Astrocyte (in vitro differentiated cells and primary cell): ENCODE measurements at regions not wholly inside any gene's neighbourhood (a gene's known extent, or its start where the extent isn't known, plus 50 kb on each side); places are given as distances from the start of the nearest gene placed in this dataset.

Experiments used
- DNase-seq: peaks from one replicate; pipeline ENCODE4 v3.0.0-alpha.2; 2010; ENCODE audit warnings: low read depth
- FAIRE-seq: peaks from 2 replicates; lab custom pipeline; 2011; peaks lifted over from hg19 to GRCh38; lab: Jason Lieb, UNC
- H2AFZ ChIP-seq: 2 replicates; pipeline ENCODE4 v1.6.0; 2012; ENCODE audit warnings: low read depth, low read length, inconsistent platforms
- H3K27ac ChIP-seq: 2 replicates; pipeline ENCODE4 v1.5.1; 2011; ENCODE audit warnings: low read depth, low read length, inconsistent platforms
- H3K27me3 ChIP-seq: 2 replicates; pipeline ENCODE4 v1.6.0; 2011; ENCODE audit warnings: low read length, inconsistent platforms; ENCODE audit not compliant: insufficient read depth
- H3K36me3 ChIP-seq: 2 replicates; pipeline ENCODE4 v1.5.1; 2011; ENCODE audit warnings: low read length, inconsistent platforms; ENCODE audit not compliant: insufficient read depth
- H3K4me1 ChIP-seq: 2 replicates; pipeline ENCODE4 v1.5.1; 2011; ENCODE audit warnings: low read length, inconsistent platforms; ENCODE audit not compliant: insufficient read depth
- H3K4me2 ChIP-seq: 2 replicates; pipeline ENCODE4 v1.6.0; 2012; ENCODE audit warnings: low read length, inconsistent platforms
- H3K4me3 ChIP-seq: 2 replicates; pipeline ENCODE4 v1.5.1; 2011; ENCODE audit warnings: low read depth, mild to moderate bottlenecking, low read length, inconsistent platforms; ENCODE audit not compliant: insufficient read depth
- H3K79me2 ChIP-seq: 2 replicates; pipeline ENCODE4 v1.6.0; 2012; ENCODE audit warnings: mild to moderate bottlenecking, low read length, inconsistent platforms; ENCODE audit not compliant: insufficient read depth
- H3K9ac ChIP-seq: 2 replicates; pipeline ENCODE4 v1.6.0; 2012; ENCODE audit warnings: mild to moderate bottlenecking, low read length, inconsistent platforms
- H3K9me3 ChIP-seq: 2 replicates; pipeline ENCODE4 v1.5.1; 2012; ENCODE audit warnings: low read depth, mild to moderate bottlenecking, low read length, inconsistent platforms; ENCODE audit not compliant: insufficient read depth
- H4K20me1 ChIP-seq: 2 replicates; pipeline ENCODE4 v1.6.0; 2012; ENCODE audit warnings: low read length, inconsistent platforms; ENCODE audit not compliant: insufficient read depth
- H3K27ac Mint-ChIP-seq: one replicate; pipeline ENCODE4 v1.8.0; 2021; ENCODE audit warnings: mild to moderate bottlenecking, mixed read lengths; ENCODE audit not compliant: unreplicated experiment
- H3K27me3 Mint-ChIP-seq: one replicate; pipeline ENCODE4 v1.8.0; 2021; ENCODE audit warnings: low read depth, mixed read lengths; ENCODE audit not compliant: unreplicated experiment
- H3K36me3 Mint-ChIP-seq: one replicate; pipeline ENCODE4 v1.8.0; 2021; ENCODE audit warnings: low read depth, mixed read lengths; ENCODE audit not compliant: unreplicated experiment
- H3K4me1 Mint-ChIP-seq: one replicate; pipeline ENCODE4 v1.8.0; 2021; ENCODE audit warnings: low read depth, mixed read lengths; ENCODE audit not compliant: unreplicated experiment
- H3K4me3 Mint-ChIP-seq: one replicate; pipeline ENCODE4 v1.8.0; 2021; ENCODE audit warnings: mild to moderate bottlenecking, moderate library complexity, mixed read lengths; ENCODE audit not compliant: unreplicated experiment
- H3K9me3 Mint-ChIP-seq: one replicate; pipeline ENCODE4 v1.8.0; 2021; ENCODE audit warnings: mild to moderate bottlenecking, mixed read lengths; ENCODE audit not compliant: unreplicated experiment
- CTCF ChIP-seq: IDR thresholded peaks from 2 replicates; pipeline ENCODE4 v1.5.1; 2011; ENCODE audit warnings: low read depth, mild to moderate bottlenecking, inconsistent platforms, low read length, moderate library complexity; ENCODE audit not compliant: insufficient read depth
- EZH2 ChIP-seq: IDR thresholded peaks from 2 replicates; pipeline ENCODE4 v1.6.1; 2012; ENCODE audit warnings: mild to moderate bottlenecking, low read length, inconsistent platforms; ENCODE audit not compliant: insufficient read depth

DNA sequence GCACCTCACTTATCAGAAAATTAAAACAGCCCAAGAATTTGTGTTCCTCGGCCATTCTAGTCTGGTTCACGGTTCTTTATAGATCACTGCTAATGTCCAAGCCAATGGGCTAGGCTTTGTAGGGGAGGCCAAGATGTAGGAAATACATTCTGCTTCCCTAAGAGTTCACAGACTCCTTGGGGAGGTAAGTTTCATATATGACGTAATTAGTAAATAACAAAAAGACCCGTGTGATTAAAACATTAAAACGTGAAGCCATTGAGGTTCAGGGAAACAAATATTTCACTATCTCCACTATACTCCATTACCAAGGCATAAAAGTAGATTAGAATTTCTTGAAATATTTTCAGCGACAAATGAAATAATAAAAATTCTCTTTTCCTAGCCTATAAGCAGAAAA lies 272.5 kb upstream of the KLHL29 start:
- no peaks in the 10 kb centered on the region for H3K36me3 ChIP-seq

DNA sequence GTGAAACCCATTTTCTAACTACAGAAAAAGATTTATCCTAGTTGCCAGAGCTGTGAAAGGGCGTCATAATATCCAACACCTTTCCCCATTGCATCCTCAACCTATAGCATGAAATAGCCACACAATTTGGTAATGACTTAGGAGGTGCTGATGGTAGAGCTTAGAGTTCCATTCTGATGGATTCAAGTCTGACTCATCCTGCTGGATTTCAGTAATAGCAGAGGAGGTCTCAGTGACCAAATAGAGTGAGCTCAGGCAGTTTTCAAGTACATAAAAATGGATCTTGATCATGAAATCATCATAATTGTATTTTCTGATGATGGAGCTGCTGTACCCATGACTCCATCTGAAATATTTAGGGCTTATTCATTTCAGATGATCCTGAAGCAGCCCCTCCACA lies 270.7 kb upstream of the KLHL29 start:
- Mint-ChIP-seq H3K4me3 (no peak overlapping the region), H3K4me1 (peaks cover 3% of the 10 kb centered on the region), H3K27ac (no peak overlapping the region), H3K36me3 (no peaks in the 10 kb centered on the region), H3K27me3 (peaks cover 8% of the 10 kb centered on the region), H3K9me3 (peaks cover under 1% of the 10 kb centered on the region)
- TF ChIP-seq EZH2 (no peak), CTCF (no peak)
- DNase-seq (no peak), FAIRE-seq (no peak)
- Histone ChIP-seq H3K9me3 (peaks cover 5% of the 10 kb centered on the region), H3K79me2 (no peaks in the 10 kb centered on the region), H3K27me3 (no peaks in the 10 kb centered on the region), H3K9ac (no peak overlapping the region), H3K36me3 (no peaks in the 10 kb centered on the region), H3K4me1 (no peaks in the 10 kb centered on the region), H3K4me3 (no peak overlapping the region), H2AFZ (no peak overlapping the region), H4K20me1 (no peaks in the 10 kb centered on the region), H3K27ac (no peak overlapping the region), H3K4me2 (no peak overlapping the region)

More for the DNA sequence above, 272.5 kb upstream of the KLHL29 start:
- H4K20me1 ChIP-seq = no peaks in the 10 kb centered on the region
- H3K79me2 ChIP-seq = no peaks in the 10 kb centered on the region
- peaks cover 3% of the 10 kb centered on the region for H3K4me1 Mint-ChIP-seq
- H3K4me3 Mint-ChIP-seq = no peak overlapping the region
- peaks cover 2% of the 10 kb centered on the region for H3K9me3 ChIP-seq
- no peak overlapping the region for H3K4me2 ChIP-seq
- H3K9me3 Mint-ChIP-seq = no peaks in the 10 kb centered on the region
- TF ChIP-seq CTCF (no peak), EZH2 (no peak)
- H3K27ac Mint-ChIP-seq = no peak overlapping the region
- peaks cover 3% of the 10 kb centered on the region for H3K27me3 Mint-ChIP-seq
- DNase-seq = no peak
- H2AFZ ChIP-seq = no peak overlapping the region
- no peaks in the 10 kb centered on the region for H3K27me3 ChIP-seq
- no peak overlapping the region for H3K9ac ChIP-seq
- H3K4me1 ChIP-seq = no peaks in the 10 kb centered on the region
- H3K36me3 Mint-ChIP-seq = no peaks in the 10 kb centered on the region
- H3K27ac ChIP-seq = no peak overlapping the region
- no peak overlapping the region for H3K4me3 ChIP-seq
- FAIRE-seq = no peak

GRCh38 chr2:23118313-23118712 lies 266.7 kb upstream of the KLHL29 start:
- Mint-ChIP-seq H3K4me1 (peaks cover 3% of the 10 kb centered on the region), H3K27ac (no peak overlapping the region), H3K36me3 (no peaks in the 10 kb centered on the region), H3K4me3 (no peak overlapping the region), H3K27me3 (peaks cover 16% of the 10 kb centered on the region), H3K9me3 (peaks cover 6% of the 10 kb centered on the region)
- no peak for DNase-seq
- H3K9ac ChIP-seq = no peak overlapping the region
- no peaks in the 10 kb centered on the region for H3K79me2 ChIP-seq
- no peaks in the 10 kb centered on the region for H4K20me1 ChIP-seq
- H3K4me2 ChIP-seq = no peak overlapping the region
- no peak overlapping the region for H3K4me3 ChIP-seq
- no peak overlapping the region for H3K27ac ChIP-seq
- H2AFZ ChIP-seq = no peak overlapping the region
- H3K4me1 ChIP-seq = no peaks in the 10 kb centered on the region
- no peaks in the 10 kb centered on the region for H3K27me3 ChIP-seq
- no peak for FAIRE-seq
- H3K9me3 ChIP-seq = peaks cover 9% of the 10 kb centered on the region
- TF ChIP-seq CTCF (no peak), EZH2 (no peak)
- H3K36me3 ChIP-seq = no peaks in the 10 kb centered on the region
